Sigmoid colon (tissue), 6 donors: ENCODE measurements at regions not wholly inside any gene's neighbourhood (a gene's known extent, or its start where the extent isn't known, plus 50 kb on each side); places are given as distances from the start of the nearest gene placed in this dataset.
A peak's percentile ranks its signal among the peaks of the same experiment; 100 is the strongest.

Experiments used
- DNase-seq: peaks from one replicate; pipeline ENCODE4 v3.0.0-alpha.2; 2019
- H3K27ac ChIP-seq, 4 donors: fragments of 200-600 bp; sonication (generic); one replicate each; pipeline ENCODE4 v1.5.1; 2016 to 2019; ENCODE audit warnings: mild to moderate bottlenecking in 1 of 4
- H3K27me3 ChIP-seq, 3 donors: fragments of 200-600 bp; sonication (generic); one replicate each; pipeline ENCODE4 v1.5.1; 2019; ENCODE audit warnings: mild to moderate bottlenecking in 1 of 3
- H3K36me3 ChIP-seq, 4 donors: fragments of 200-600 bp; sonication (generic); one replicate each; pipeline ENCODE4 v1.5.1; 2016 to 2019
- H3K4me1 ChIP-seq, 4 donors: fragments of 200-600 bp; sonication (generic); one replicate each; pipeline ENCODE4 v1.5.1; 2017 to 2019
- H3K4me3 ChIP-seq, 4 donors: fragments of 200-600 bp; sonication (generic); one replicate each; pipeline ENCODE4 v1.5.1; 2017 to 2019; ENCODE audit warnings: mild to moderate bottlenecking in 2 of 4, moderate library complexity in 1 of 4
- H3K9me3 ChIP-seq, 4 donors: fragments of 200-600 bp in 3 of 4; sonication (generic) in 3 of 4; one replicate each; pipeline versions ENCODE4 v1.5.1 to v1.6.1; 2013 to 2019
- CTCF ChIP-seq, 4 experiments: fragments of 450-650 bp in 3 of 4; fragments of 200-600 bp in 1 of 4; IDR thresholded peaks; one replicate each; pipeline ENCODE4 v1.5.1; 2016 to 2019; ENCODE audit warnings: antibody characterized with exemption in 4 of 4, mild to moderate bottlenecking in 3 of 4, moderate library complexity in 2 of 4
- EP300 ChIP-seq, 4 donors: sonication (generic); formaldehyde crosslinking; IDR thresholded peaks; one replicate each; pipeline ENCODE4 v1.6.1; 2017; ENCODE audit warnings: antibody characterized with exemption in 4 of 4
- POLR2A ChIP-seq, 2 donors: fragments of 450-650 bp; IDR thresholded peaks; one replicate each; pipeline ENCODE4 v1.6.1; 2016; ENCODE audit warnings: antibody characterized with exemption in 2 of 2, mild to moderate bottlenecking in 2 of 2, moderate library complexity in 2 of 2
- POLR2AphosphoS5 ChIP-seq, 4 donors: sonication (generic); formaldehyde crosslinking; IDR thresholded peaks; one replicate each; pipeline ENCODE4 v1.6.1; 2017; ENCODE audit warnings: antibody characterized with exemption in 4 of 4
- WGBS, 2 donors: extraction: QIAGEN DNeasy Blood & Tissue Kit; methylation state at CpG; one replicate each; pipeline ENCODE4 v1.1.7; 2013; 5-methylcytosine and 5-hydroxymethylcytosine counted together
- intact Hi-C: fragments of 100-400 bp; cut with DNase I; formaldehyde crosslinking; loops from one replicate; pipeline ENCODE4 v1.15.1; 2023
- donor health status: healthy with polysubstance abuse.
- donor health status: healthy.

- Histone ChIP-seq H3K4me1 (no peaks in the 10 kb centered on the region), H3K27ac (peak overlapping the region in 1 of 4 donors; percentile 4), H3K9me3 (no peaks in the 10 kb centered on the region), H3K27me3 (no peaks in the 10 kb centered on the region), H3K4me3 (no peak overlapping the region), H3K36me3 (no peaks in the 10 kb centered on the region)
- TF ChIP-seq CTCF (IDR thresholded peaks at IDR 0.05) (no peak), POLR2AphosphoS5 (IDR thresholded peaks at IDR 0.05) (peak in 1 of 4 donors; percentile 28)
- WGBS, 2 donors, result 69 to 70% methylated on average over 14 of the region's 14 CpGs
- DNase-seq, result peak; percentile 72
- intact Hi-C loops, result no loop called here
These were observed 200.5 kb downstream of the KLF5 start for GRCh38 chr13:73259061-73260017.

GRCh38 chr13:73258406-73258805 lies 199.6 kb downstream of the KLF5 start:
- no peak for TF ChIP-seq EP300 (IDR thresholded peaks at IDR 0.05)
- TF ChIP-seq POLR2AphosphoS5 (IDR thresholded peaks at IDR 0.05), result no peak
- TF ChIP-seq CTCF (IDR thresholded peaks at IDR 0.05), result no peak
- TF ChIP-seq POLR2A (IDR thresholded peaks at IDR 0.05), result no peak
- Histone ChIP-seq H3K27ac (no peak overlapping the region), H3K36me3 (no peaks in the 10 kb centered on the region), H3K9me3 (no peaks in the 10 kb centered on the region), H3K4me3 (no peak overlapping the region), H3K27me3 (no peaks in the 10 kb centered on the region), H3K4me1 (no peaks in the 10 kb centered on the region)
- DNase-seq, result no peak
- 71 to 80% methylated on average over 4 of the region's 4 CpGs for WGBS, 2 donors
- intact Hi-C loops, result no loop called here

GRCh38 chr13:73254827-73255226 lies 196.0 kb downstream of the KLF5 start:
- Histone ChIP-seq H3K9me3 (no peaks in the 10 kb centered on the region), H3K36me3 (no peaks in the 10 kb centered on the region), H3K4me1 (no peaks in the 10 kb centered on the region), H3K4me3 (no peak overlapping the region), H3K27ac (no peak overlapping the region), H3K27me3 (no peaks in the 10 kb centered on the region)
- no peak for TF ChIP-seq POLR2AphosphoS5 (IDR thresholded peaks at IDR 0.05)
- intact Hi-C loops, result no loop called here
- WGBS, 2 donors, result 42 to 50% methylated on average over 2 of the region's 2 CpGs
- DNase-seq, result no peak

GRCh38 chr13:73251626-73252265 lies 192.9 kb downstream of the KLF5 start:
- H3K36me3 ChIP-seq, result no peaks in the 10 kb centered on the region
- H3K9me3 ChIP-seq, result no peaks in the 10 kb centered on the region
- no peaks in the 10 kb centered on the region for H3K27me3 ChIP-seq
- TF ChIP-seq CTCF (IDR thresholded peaks at IDR 0.05), result no peak
- no peak overlapping the region for H3K4me3 ChIP-seq
- intact Hi-C loops, result no loop called here
- H3K4me1 ChIP-seq, result peaks cover 0 to 9% (median 0%) of the 10 kb centered on the region in 4 donors
- no peak for DNase-seq
- 94 to 99% methylated on average over 1 of the region's 1 CpG for WGBS, 2 donors
- no peak overlapping the region for H3K27ac ChIP-seq

GRCh38 chr13:73250061-73250460 lies 191.3 kb downstream of the KLF5 start:
- H3K4me3 ChIP-seq, result no peak overlapping the region
- H3K36me3 ChIP-seq, result no peaks in the 10 kb centered on the region
- peaks cover 0 to 9% (median 0%) of the 10 kb centered on the region in 4 donors for H3K4me1 ChIP-seq
- WGBS, 2 donors, result 96% methylated on average over 7 of the region's 7 CpGs
- H3K27me3 ChIP-seq, result no peaks in the 10 kb centered on the region
- H3K27ac ChIP-seq, result no peak overlapping the region
- intact Hi-C loops, result no loop called here
- H3K9me3 ChIP-seq, result no peaks in the 10 kb centered on the region
- no peak for DNase-seq
- TF ChIP-seq EP300 (IDR thresholded peaks at IDR 0.05) (no peak), POLR2AphosphoS5 (IDR thresholded peaks at IDR 0.05) (no peak), CTCF (IDR thresholded peaks at IDR 0.05) (no peak), POLR2A (IDR thresholded peaks at IDR 0.05) (no peak)
